GM04503 (cell line): ENCODE measurements at regions not wholly inside any gene's neighbourhood (a gene's known extent, or its start where the extent isn't known, plus 50 kb on each side); places are given as distances from the start of the nearest gene placed in this dataset.
A peak's percentile ranks its signal among the peaks of the same experiment; 100 is the strongest.
"Not testable (repeated sequence)": the region's sequence is repeated elsewhere in the genome, so short reads cannot be mapped to it uniquely, and the experiment has no call there.

Experiments used
- DNase-seq: peaks from one replicate; pipeline ENCODE4 v3.0.0-alpha.2; 2012; ENCODE audit warnings: low read depth

- DNase-seq = no peak
These were observed 737.2 kb upstream of the CHRM3 start for GRCh38 chr1:238649200-238649599.

- no peak for DNase-seq
These were observed 737.6 kb upstream of the CHRM3 start for GRCh38 chr1:238648751-238649150.

GRCh38 chr1:238648296-238648695, 738.1 kb upstream of the CHRM3 start:
- DNase-seq = no peak

GRCh38 chr1:238647877-238648276, 738.5 kb upstream of the CHRM3 start:
- DNase-seq = peak; percentile 96

GRCh38 chr1:238642231-238642630, 744.1 kb upstream of the CHRM3 start:
- peak; percentile 55 for DNase-seq

- no peak for DNase-seq
These were observed 746.5 kb upstream of the CHRM3 start for GRCh38 chr1:238639861-238640260.

- peak; percentile 15 for DNase-seq
These were observed 737.4 kb upstream of the ZP4 start for GRCh38 chr1:238628110-238628509.

- no peak for DNase-seq
These were observed 734.1 kb upstream of the ZP4 start for GRCh38 chr1:238624776-238625175.

GRCh38 chr1:238621405-238621804, 730.7 kb upstream of the ZP4 start:
- no peak for DNase-seq

GRCh38 chr1:238619652-238620051, 728.9 kb upstream of the ZP4 start:
- no peak for DNase-seq

- no peak for DNase-seq
These were observed 720.7 kb upstream of the ZP4 start for GRCh38 chr1:238611406-238611805.

- no peak for DNase-seq
These were observed 717.4 kb upstream of the ZP4 start for GRCh38 chr1:238608144-238608543.

GRCh38 chr1:238606896-238607295, 716.2 kb upstream of the ZP4 start:
- DNase-seq = no peak

GRCh38 chr1:238606457-238606856, 715.7 kb upstream of the ZP4 start:
- no peak for DNase-seq

- no peak for DNase-seq
These were observed 713.6 kb upstream of the ZP4 start for GRCh38 chr1:238604357-238604756.

GRCh38 chr1:238601604-238602003, 710.9 kb upstream of the ZP4 start:
- not testable (repeated sequence) for DNase-seq

GRCh38 chr1:238596703-238597102, 706.0 kb upstream of the ZP4 start:
- no peak for DNase-seq

- DNase-seq = no peak
These were observed 701.9 kb upstream of the ZP4 start for GRCh38 chr1:238592621-238593020.

- DNase-seq = peak; percentile 89
These were observed 699.2 kb upstream of the ZP4 start for GRCh38 chr1:238589843-238590435.

- no peak for DNase-seq
These were observed 692.1 kb upstream of the ZP4 start for GRCh38 chr1:238582816-238583215.

- peak; percentile 31 for DNase-seq
These were observed 690.6 kb upstream of the ZP4 start for GRCh38 chr1:238581332-238581731.

GRCh38 chr1:238568735-238569134, 678.0 kb upstream of the ZP4 start:
- no peak for DNase-seq

- peak; percentile 59 for DNase-seq
These were observed 671.6 kb upstream of the ZP4 start for GRCh38 chr1:238562341-238562740.

- no peak for DNase-seq
These were observed 668.0 kb upstream of the ZP4 start for GRCh38 chr1:238558746-238559145.

GRCh38 chr1:238558156-238558555, 667.4 kb upstream of the ZP4 start:
- peak; percentile 66 for DNase-seq
